Superior temporal gyrus (tissue), 1 donor: ENCODE measurements at regions not wholly inside any gene's neighbourhood (a gene's known extent, or its start where the extent isn't known, plus 50 kb on each side); places are given as distances from the start of the nearest gene placed in this dataset.

ENCODE experiments used
- DNase-seq: peaks from one replicate; pipeline ENCODE4 v3.0.0-alpha.2; 2016; ENCODE audit errors: extremely low spot score

- no peak for DNase-seq
Observed at GRCh38 chr10:128375171-128375570, 248.9 kb upstream of the MKI67 start.

GRCh38 chr10:128377364-128377987 lies 251.3 kb upstream of the MKI67 start:
- DNase-seq = no peak

- no peak for DNase-seq
Observed at GRCh38 chr10:128377988-128378387, 251.8 kb upstream of the MKI67 start.

GRCh38 chr10:128380946-128381345 lies 254.7 kb upstream of the MKI67 start:
- no peak for DNase-seq

- DNase-seq = no peak
Observed at GRCh38 chr10:128382225-128382624, 256.0 kb upstream of the MKI67 start.

- DNase-seq = no peak
Observed at GRCh38 chr10:128384831-128385230, 258.6 kb upstream of the MKI67 start.

- DNase-seq = no peak
Observed at GRCh38 chr10:128386231-128386630, 260.0 kb upstream of the MKI67 start.

GRCh38 chr10:128386816-128387604 lies 260.8 kb upstream of the MKI67 start:
- DNase-seq = no peak

- no peak for DNase-seq
Observed at GRCh38 chr10:128390596-128390995, 264.4 kb upstream of the MKI67 start.

GRCh38 chr10:128393546-128393945 lies 267.3 kb upstream of the MKI67 start:
- no peak for DNase-seq

- no peak for DNase-seq
Observed at GRCh38 chr10:128398118-128398517, 271.9 kb upstream of the MKI67 start.

GRCh38 chr10:128398999-128399398 lies 272.8 kb upstream of the MKI67 start:
- no peak for DNase-seq

- no peak for DNase-seq
Observed at GRCh38 chr10:128400564-128400963, 274.3 kb upstream of the MKI67 start.

GRCh38 chr10:128405450-128405849 lies 279.2 kb upstream of the MKI67 start:
- no peak for DNase-seq

- no peak for DNase-seq
Observed at GRCh38 chr10:128411643-128412042, 285.4 kb upstream of the MKI67 start.

GRCh38 chr10:128414568-128414967 lies 288.3 kb upstream of the MKI67 start:
- DNase-seq = no peak

- DNase-seq = no peak
Observed at GRCh38 chr10:128416231-128416630, 290.0 kb upstream of the MKI67 start.

- DNase-seq = no peak
Observed at GRCh38 chr10:128417826-128418225, 291.6 kb upstream of the MKI67 start.

GRCh38 chr10:128418819-128419218 lies 292.6 kb upstream of the MKI67 start:
- DNase-seq = no peak

- DNase-seq = no peak
Observed at GRCh38 chr10:128419466-128420019, 293.3 kb upstream of the MKI67 start.

GRCh38 chr10:128420623-128421022 lies 294.4 kb upstream of the MKI67 start:
- DNase-seq = no peak

GRCh38 chr10:128421371-128422160 lies 295.3 kb upstream of the MKI67 start:
- DNase-seq = no peak
